ENCODE measurements at regions not wholly inside any gene's neighbourhood (a gene's known extent, or its start where the extent isn't known, plus 50 kb on each side); places are given as distances from the start of the nearest gene placed in this dataset.

DNA sequence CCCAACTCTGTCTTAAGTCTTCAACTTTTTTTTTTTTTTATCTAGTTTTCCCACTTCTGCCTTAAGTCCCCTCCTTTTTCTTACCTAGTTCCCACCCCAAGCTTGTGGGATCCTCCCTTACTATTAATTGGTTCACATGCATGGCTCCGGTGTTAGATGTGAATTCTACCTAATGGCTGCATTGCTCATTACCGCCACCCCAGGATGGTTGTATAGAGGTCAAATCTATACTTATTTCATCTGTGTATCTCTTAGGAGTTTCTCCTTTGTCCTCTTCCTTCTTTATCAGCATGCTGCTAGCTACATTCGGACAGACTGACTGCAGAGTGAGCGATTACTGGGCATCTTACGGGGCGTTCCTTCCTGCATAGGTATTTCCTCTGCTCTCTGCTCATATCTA lies 605.7 kb upstream of the GRM7 start:
- Histone ChIP-seq H3K36me3 (ENCODE audit: insufficient read depth, low read length) (no peaks in the 10 kb centered on the region), H2AFZ (ENCODE audit: low read depth, low read length) (no peak overlapping the region), H3K9me2 (ENCODE audit: insufficient read depth, low read length) (no peaks in the 10 kb centered on the region), H3K27me3 (ENCODE audit: insufficient read depth, low read depth, low read length) (no peaks in the 10 kb centered on the region), H3K4me3 (ENCODE audit: low read length) (no peak overlapping the region), H3K27ac (ENCODE audit: low read length) (no peak overlapping the region), H3K9ac (ENCODE audit: low read length) (no peak overlapping the region), H4K20me1 (ENCODE audit: insufficient read depth) (no peaks in the 10 kb centered on the region), H3K9me3 (ENCODE audit: low read length) (no peaks in the 10 kb centered on the region), H3K4me2 (ENCODE audit: low read length) (no peak overlapping the region), H3K79me2 (replicated peaks; ENCODE audit: insufficient read depth, low read length) (no peaks in the 10 kb centered on the region), H3F3A (ENCODE audit: insufficient read depth, low read length, poor library complexity, severe bottlenecking) (no peaks in the 10 kb centered on the region)
- TF ChIP-seq SMC3 (conservative IDR thresholded peaks at IDR 0.05; ENCODE audit: poor library complexity) (no peak), RAD21 (conservative IDR thresholded peaks at IDR 0.05) (no peak), TAF1 (IDR thresholded peaks at IDR 0.05; ENCODE audit: low read depth) (no peak), EP300 (conservative IDR thresholded peaks at IDR 0.05; ENCODE audit: poor library complexity, severe bottlenecking) (no peak), EZH2 (IDR thresholded peaks at IDR 0.05; ENCODE audit: borderline replicate concordance, insufficient read depth, low read length, poor library complexity, severe bottlenecking) (no peak), POLR2AphosphoS5 (IDR thresholded peaks at IDR 0.05) (no peak), MXI1 (conservative IDR thresholded peaks at IDR 0.05; ENCODE audit: poor library complexity, severe bottlenecking) (no peak)
- TF ChIP-seq, protein P1, sequence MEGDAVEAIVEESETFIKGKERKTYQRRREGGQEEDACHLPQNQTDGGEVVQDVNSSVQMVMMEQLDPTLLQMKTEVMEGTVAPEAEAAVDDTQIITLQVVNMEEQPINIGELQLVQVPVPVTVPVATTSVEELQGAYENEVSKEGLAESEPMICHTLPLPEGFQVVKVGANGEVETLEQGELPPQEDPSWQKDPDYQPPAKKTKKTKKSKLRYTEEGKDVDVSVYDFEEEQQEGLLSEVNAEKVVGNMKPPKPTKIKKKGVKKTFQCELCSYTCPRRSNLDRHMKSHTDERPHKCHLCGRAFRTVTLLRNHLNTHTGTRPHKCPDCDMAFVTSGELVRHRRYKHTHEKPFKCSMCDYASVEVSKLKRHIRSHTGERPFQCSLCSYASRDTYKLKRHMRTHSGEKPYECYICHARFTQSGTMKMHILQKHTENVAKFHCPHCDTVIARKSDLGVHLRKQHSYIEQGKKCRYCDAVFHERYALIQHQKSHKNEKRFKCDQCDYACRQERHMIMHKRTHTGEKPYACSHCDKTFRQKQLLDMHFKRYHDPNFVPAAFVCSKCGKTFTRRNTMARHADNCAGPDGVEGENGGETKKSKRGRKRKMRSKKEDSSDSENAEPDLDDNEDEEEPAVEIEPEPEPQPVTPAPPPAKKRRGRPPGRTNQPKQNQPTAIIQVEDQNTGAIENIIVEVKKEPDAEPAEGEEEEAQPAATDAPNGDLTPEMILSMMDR (IDR thresholded peaks at IDR 0.05; ENCODE audit: poor library complexity, severe bottlenecking): no peak
- TF ChIP-seq, protein P2, sequence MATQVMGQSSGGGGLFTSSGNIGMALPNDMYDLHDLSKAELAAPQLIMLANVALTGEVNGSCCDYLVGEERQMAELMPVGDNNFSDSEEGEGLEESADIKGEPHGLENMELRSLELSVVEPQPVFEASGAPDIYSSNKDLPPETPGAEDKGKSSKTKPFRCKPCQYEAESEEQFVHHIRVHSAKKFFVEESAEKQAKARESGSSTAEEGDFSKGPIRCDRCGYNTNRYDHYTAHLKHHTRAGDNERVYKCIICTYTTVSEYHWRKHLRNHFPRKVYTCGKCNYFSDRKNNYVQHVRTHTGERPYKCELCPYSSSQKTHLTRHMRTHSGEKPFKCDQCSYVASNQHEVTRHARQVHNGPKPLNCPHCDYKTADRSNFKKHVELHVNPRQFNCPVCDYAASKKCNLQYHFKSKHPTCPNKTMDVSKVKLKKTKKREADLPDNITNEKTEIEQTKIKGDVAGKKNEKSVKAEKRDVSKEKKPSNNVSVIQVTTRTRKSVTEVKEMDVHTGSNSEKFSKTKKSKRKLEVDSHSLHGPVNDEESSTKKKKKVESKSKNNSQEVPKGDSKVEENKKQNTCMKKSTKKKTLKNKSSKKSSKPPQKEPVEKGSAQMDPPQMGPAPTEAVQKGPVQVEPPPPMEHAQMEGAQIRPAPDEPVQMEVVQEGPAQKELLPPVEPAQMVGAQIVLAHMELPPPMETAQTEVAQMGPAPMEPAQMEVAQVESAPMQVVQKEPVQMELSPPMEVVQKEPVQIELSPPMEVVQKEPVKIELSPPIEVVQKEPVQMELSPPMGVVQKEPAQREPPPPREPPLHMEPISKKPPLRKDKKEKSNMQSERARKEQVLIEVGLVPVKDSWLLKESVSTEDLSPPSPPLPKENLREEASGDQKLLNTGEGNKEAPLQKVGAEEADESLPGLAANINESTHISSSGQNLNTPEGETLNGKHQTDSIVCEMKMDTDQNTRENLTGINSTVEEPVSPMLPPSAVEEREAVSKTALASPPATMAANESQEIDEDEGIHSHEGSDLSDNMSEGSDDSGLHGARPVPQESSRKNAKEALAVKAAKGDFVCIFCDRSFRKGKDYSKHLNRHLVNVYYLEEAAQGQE (IDR thresholded peaks at IDR 0.05; ENCODE audit: borderline replicate concordance): no peak

DNA sequence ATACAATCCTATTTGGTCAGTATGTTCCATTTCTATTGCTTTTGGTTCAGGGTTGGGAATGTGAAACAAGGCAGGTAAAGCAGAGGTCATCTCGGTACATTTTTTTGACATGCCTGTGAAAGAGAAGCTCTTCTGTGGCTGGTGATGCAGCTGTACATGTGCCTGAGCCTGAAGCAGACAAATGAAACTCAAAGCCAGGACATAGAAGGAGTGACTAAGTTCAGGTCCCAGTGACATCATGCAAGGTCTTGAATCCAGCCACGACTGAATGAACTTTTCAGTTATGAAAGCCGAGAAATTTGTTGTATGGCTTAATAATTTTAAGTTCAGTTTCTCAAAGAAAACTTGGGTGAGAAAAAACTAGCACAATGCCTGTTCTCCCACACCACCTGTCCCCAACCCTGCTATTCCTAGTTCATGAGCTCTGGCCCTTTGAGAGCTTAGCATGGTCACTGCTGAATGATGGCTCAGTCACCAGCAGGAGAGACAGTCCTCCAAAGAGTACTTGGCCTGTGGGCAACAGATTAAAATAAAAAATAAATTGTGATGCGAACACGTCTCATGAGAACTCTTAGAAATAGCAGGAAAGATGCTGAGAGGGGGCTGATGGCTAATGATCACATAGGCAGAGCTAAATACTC lies 600.2 kb upstream of the GRM7 start:
- Histone ChIP-seq H3K9me3 (ENCODE audit: low read length) (no peaks in the 10 kb centered on the region), H3K27ac (ENCODE audit: low read length) (no peak overlapping the region), H3K4me2 (ENCODE audit: low read length) (no peak overlapping the region), H3K9me2 (ENCODE audit: insufficient read depth, low read length) (no peaks in the 10 kb centered on the region), H2AFZ (ENCODE audit: low read depth, low read length) (no peak overlapping the region), H3K79me2 (replicated peaks; ENCODE audit: insufficient read depth, low read length) (no peaks in the 10 kb centered on the region), H3K9ac (ENCODE audit: low read length) (no peak overlapping the region), H3K36me3 (ENCODE audit: insufficient read depth, low read length) (no peaks in the 10 kb centered on the region), H3K4me3 (ENCODE audit: low read length) (no peak overlapping the region), H3K27me3 (ENCODE audit: insufficient read depth, low read depth, low read length) (no peaks in the 10 kb centered on the region), H3F3A (ENCODE audit: insufficient read depth, low read length, poor library complexity, severe bottlenecking) (no peaks in the 10 kb centered on the region), H4K20me1 (ENCODE audit: insufficient read depth) (no peaks in the 10 kb centered on the region)
- TF ChIP-seq EP300 (conservative IDR thresholded peaks at IDR 0.05; ENCODE audit: poor library complexity, severe bottlenecking) (no peak), TAF1 (IDR thresholded peaks at IDR 0.05; ENCODE audit: low read depth) (no peak), MXI1 (conservative IDR thresholded peaks at IDR 0.05; ENCODE audit: poor library complexity, severe bottlenecking) (no peak), EZH2 (IDR thresholded peaks at IDR 0.05; ENCODE audit: borderline replicate concordance, insufficient read depth, low read length, poor library complexity, severe bottlenecking) (no peak), POLR2AphosphoS5 (IDR thresholded peaks at IDR 0.05) (no peak), RAD21 (conservative IDR thresholded peaks at IDR 0.05) (no peak), SMC3 (conservative IDR thresholded peaks at IDR 0.05; ENCODE audit: poor library complexity) (no peak)
- TF ChIP-seq, protein P2 (IDR thresholded peaks at IDR 0.05; ENCODE audit: borderline replicate concordance): no peak
- TF ChIP-seq, protein P1 (IDR thresholded peaks at IDR 0.05; ENCODE audit: poor library complexity, severe bottlenecking): no peak
